ENCODE measurements at regions not wholly inside any gene's neighbourhood (a gene's known extent, or its start where the extent isn't known, plus 50 kb on each side); places are given as distances from the start of the nearest gene placed in this dataset.
A peak's percentile ranks its signal among the peaks of the same experiment; 100 is the strongest.

GRCh38 chr21:32917362-32918135 lies 108.2 kb upstream of the OLIG2 start:
- no peak for TF ChIP-seq CTCF (IDR thresholded peaks at IDR 0.05; ENCODE audit: partially characterized antibody, unreplicated experiment)
- Mint-ChIP-seq H3K27ac (ENCODE audit: unreplicated experiment) (peak overlapping the region; percentile 54), H3K4me1 (ENCODE audit: low read depth, unreplicated experiment) (peaks cover 16% of the 10 kb centered on the region), H3K36me3 (ENCODE audit: unreplicated experiment) (peaks cover 19% of the 10 kb centered on the region), H3K4me3 (ENCODE audit: unreplicated experiment) (no peak overlapping the region), H3K27me3 (ENCODE audit: unreplicated experiment) (no peaks in the 10 kb centered on the region), H3K9me3 (ENCODE audit: unreplicated experiment) (peaks cover 8% of the 10 kb centered on the region)
- no peak for DNase-seq

- peak; percentile 46 for DNase-seq
- peaks cover 19% of the 10 kb centered on the region for H3K36me3 Mint-ChIP-seq (ENCODE audit: unreplicated experiment)
- H3K4me3 Mint-ChIP-seq (ENCODE audit: unreplicated experiment), result peak overlapping the region; percentile 30
- no peaks in the 10 kb centered on the region for H3K27me3 Mint-ChIP-seq (ENCODE audit: unreplicated experiment)
- H3K27ac Mint-ChIP-seq (ENCODE audit: unreplicated experiment), result peak overlapping the region; percentile 63
- H3K9me3 Mint-ChIP-seq (ENCODE audit: unreplicated experiment), result peaks cover 8% of the 10 kb centered on the region
- H3K4me1 Mint-ChIP-seq (ENCODE audit: low read depth, unreplicated experiment), result peaks cover 16% of the 10 kb centered on the region
- TF ChIP-seq CTCF (IDR thresholded peaks at IDR 0.05; ENCODE audit: partially characterized antibody, unreplicated experiment), result no peak
Observed at GRCh38 chr21:32918478-32919120, 107.1 kb upstream of the OLIG2 start.

GRCh38 chr21:32920474-32920873 lies 105.3 kb upstream of the OLIG2 start:
- Mint-ChIP-seq H3K27ac (ENCODE audit: unreplicated experiment) (no peak overlapping the region), H3K27me3 (ENCODE audit: unreplicated experiment) (no peaks in the 10 kb centered on the region), H3K4me1 (ENCODE audit: low read depth, unreplicated experiment) (peaks cover 16% of the 10 kb centered on the region), H3K9me3 (ENCODE audit: unreplicated experiment) (peaks cover 8% of the 10 kb centered on the region), H3K4me3 (ENCODE audit: unreplicated experiment) (no peak overlapping the region), H3K36me3 (ENCODE audit: unreplicated experiment) (peaks cover 19% of the 10 kb centered on the region)
- DNase-seq, result peak; percentile 29
- no peak for TF ChIP-seq CTCF (IDR thresholded peaks at IDR 0.05; ENCODE audit: partially characterized antibody, unreplicated experiment)

- Mint-ChIP-seq H3K27ac (ENCODE audit: unreplicated experiment) (no peak overlapping the region), H3K4me1 (ENCODE audit: low read depth, unreplicated experiment) (peaks cover 16% of the 10 kb centered on the region), H3K4me3 (ENCODE audit: unreplicated experiment) (no peak overlapping the region), H3K27me3 (ENCODE audit: unreplicated experiment) (no peaks in the 10 kb centered on the region), H3K36me3 (ENCODE audit: unreplicated experiment) (peaks cover 9% of the 10 kb centered on the region), H3K9me3 (ENCODE audit: unreplicated experiment) (peaks cover 6% of the 10 kb centered on the region)
- TF ChIP-seq CTCF (IDR thresholded peaks at IDR 0.05; ENCODE audit: partially characterized antibody, unreplicated experiment), result peak; percentile 54
- DNase-seq, result peak; percentile 50
Observed at GRCh38 chr21:32921632-32922230, 104.0 kb upstream of the OLIG2 start.

- H3K27me3 Mint-ChIP-seq (ENCODE audit: unreplicated experiment), result no peaks in the 10 kb centered on the region
- DNase-seq, result no peak
- H3K9me3 Mint-ChIP-seq (ENCODE audit: unreplicated experiment), result peaks cover 8% of the 10 kb centered on the region
- no peak for TF ChIP-seq CTCF (IDR thresholded peaks at IDR 0.05; ENCODE audit: partially characterized antibody, unreplicated experiment)
- H3K36me3 Mint-ChIP-seq (ENCODE audit: unreplicated experiment), result peaks cover 9% of the 10 kb centered on the region
- no peak overlapping the region for H3K4me3 Mint-ChIP-seq (ENCODE audit: unreplicated experiment)
- no peak overlapping the region for H3K27ac Mint-ChIP-seq (ENCODE audit: unreplicated experiment)
- no peaks in the 10 kb centered on the region for H3K4me1 Mint-ChIP-seq (ENCODE audit: low read depth, unreplicated experiment)
Observed at GRCh38 chr21:32925098-32925497, 100.6 kb upstream of the OLIG2 start.
